HepG2 (cell line): ENCODE measurements at regions not wholly inside any gene's neighbourhood (a gene's known extent, or its start where the extent isn't known, plus 50 kb on each side); places are given as distances from the start of the nearest gene placed in this dataset.

Experiments
- STAT5B ChIP-seq: sonication (generic); formaldehyde crosslinking; IDR thresholded peaks from 2 replicates; pipeline ENCODE4 v1.4.0; 2020; ENCODE audit warnings: missing genetic modification reagents
- ZNF12 ChIP-seq: sonication (generic); formaldehyde crosslinking; IDR thresholded peaks from 2 replicates; pipeline ENCODE4 v1.5.0; 2020; ENCODE audit warnings: missing genetic modification reagents
- TF ChIP-seq, protein P1 (sequence below): sonication (generic); formaldehyde crosslinking; IDR thresholded peaks from 2 replicates; pipeline ENCODE4 v1.5.1; 2020; ENCODE audit warnings: mild to moderate bottlenecking, missing genetic modification reagents
- TF ChIP-seq, protein P2 (sequence below): IDR thresholded peaks from 2 replicates; pipeline ENCODE4 v1.6.1; 2012; ENCODE audit warnings: low read depth, low read length, improper control_type of control experiment
- TF ChIP-seq, protein P3 (sequence below): IDR thresholded peaks from 2 replicates; pipeline ENCODE4 v1.6.1; 2016; ENCODE audit warnings: low read depth, control low read depth
- TF ChIP-seq, protein P4 (sequence below): sonication (generic); formaldehyde crosslinking; IDR thresholded peaks from 2 replicates; pipeline ENCODE4 v1.9.0; 2021; ENCODE audit warnings: missing genetic modification reagents, borderline replicate concordance
- TF ChIP-seq, protein P5 (sequence below): conservative IDR thresholded peaks from 2 replicates; pipeline ENCODE4 v1.6.1; 2018; ENCODE audit warnings: missing genetic modification reagents

DNA sequence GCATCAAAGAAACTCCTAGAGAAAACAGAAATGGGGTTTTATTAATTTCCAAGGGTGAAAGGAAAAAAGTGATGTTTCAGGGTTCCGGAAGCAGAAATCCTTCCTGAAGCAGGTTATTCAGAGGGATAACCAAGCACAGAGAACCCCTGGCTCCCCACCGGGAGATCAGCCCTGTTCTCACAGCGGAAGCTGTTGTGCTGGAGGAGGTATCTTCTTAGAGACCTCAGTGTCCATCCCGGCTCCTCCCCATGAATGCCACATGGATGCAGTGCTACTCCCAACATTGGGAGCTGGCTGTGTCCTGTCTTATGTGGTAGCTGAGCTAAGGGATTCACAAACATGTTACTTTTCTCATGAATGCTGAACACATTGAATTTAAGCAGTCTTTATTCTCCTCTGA is 80.9 kb upstream of the IRX2 start (continued):
- TF ChIP-seq, protein P1, sequence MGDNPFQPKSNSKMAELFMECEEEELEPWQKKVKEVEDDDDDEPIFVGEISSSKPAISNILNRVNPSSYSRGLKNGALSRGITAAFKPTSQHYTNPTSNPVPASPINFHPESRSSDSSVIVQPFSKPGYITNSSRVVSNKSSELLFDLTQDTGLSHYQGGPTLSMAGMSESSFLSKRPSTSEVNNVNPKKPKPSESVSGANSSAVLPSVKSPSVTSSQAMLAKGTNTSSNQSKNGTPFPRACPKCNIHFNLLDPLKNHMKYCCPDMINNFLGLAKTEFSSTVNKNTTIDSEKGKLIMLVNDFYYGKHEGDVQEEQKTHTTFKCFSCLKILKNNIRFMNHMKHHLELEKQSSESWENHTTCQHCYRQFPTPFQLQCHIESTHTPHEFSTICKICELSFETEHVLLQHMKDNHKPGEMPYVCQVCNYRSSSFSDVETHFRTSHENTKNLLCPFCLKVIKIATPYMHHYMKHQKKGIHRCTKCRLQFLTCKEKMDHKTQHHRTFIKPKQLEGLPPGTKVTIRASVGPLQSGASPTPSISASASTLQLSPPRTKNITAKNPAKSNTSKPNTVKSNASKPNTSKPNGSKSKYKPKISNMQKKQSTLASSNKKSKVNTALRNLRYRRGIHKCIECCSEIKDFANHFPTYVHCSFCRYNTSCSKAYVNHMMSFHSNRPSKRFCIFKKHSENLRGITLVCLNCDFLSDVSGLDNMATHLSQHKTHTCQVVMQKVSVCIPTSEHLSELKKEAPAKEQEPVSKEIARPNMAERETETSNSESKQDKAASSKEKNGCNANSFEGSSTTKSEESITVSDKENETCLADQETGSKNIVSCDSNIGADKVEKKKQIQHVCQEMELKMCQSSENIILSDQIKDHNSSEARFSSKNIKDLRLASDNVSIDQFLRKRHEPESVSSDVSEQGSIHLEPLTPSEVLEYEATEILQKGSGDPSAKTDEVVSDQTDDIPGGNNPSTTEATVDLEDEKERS (CRISPR knock-in tag), result no peak
- TF ChIP-seq, protein P2, sequence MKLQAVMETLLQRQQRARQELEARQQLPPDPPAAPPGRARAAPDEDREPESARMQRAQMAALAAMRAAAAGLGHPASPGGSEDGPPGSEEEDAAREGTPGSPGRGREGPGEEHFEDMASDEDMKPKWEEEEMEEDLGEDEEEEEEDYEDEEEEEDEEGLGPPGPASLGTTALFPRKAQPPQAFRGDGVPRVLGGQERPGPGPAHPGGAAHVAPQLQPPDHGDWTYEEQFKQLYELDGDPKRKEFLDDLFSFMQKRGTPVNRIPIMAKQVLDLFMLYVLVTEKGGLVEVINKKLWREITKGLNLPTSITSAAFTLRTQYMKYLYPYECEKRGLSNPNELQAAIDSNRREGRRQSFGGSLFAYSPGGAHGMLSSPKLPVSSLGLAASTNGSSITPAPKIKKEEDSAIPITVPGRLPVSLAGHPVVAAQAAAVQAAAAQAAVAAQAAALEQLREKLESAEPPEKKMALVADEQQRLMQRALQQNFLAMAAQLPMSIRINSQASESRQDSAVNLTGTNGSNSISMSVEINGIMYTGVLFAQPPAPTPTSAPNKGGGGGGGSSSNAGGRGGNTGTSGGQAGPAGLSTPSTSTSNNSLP, result no peak
- TF ChIP-seq, protein P3, sequence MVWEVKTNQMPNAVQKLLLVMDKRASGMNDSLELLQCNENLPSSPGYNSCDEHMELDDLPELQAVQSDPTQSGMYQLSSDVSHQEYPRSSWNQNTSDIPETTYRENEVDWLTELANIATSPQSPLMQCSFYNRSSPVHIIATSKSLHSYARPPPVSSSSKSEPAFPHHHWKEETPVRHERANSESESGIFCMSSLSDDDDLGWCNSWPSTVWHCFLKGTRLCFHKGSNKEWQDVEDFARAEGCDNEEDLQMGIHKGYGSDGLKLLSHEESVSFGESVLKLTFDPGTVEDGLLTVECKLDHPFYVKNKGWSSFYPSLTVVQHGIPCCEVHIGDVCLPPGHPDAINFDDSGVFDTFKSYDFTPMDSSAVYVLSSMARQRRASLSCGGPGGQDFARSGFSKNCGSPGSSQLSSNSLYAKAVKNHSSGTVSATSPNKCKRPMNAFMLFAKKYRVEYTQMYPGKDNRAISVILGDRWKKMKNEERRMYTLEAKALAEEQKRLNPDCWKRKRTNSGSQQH (CRISPR knock-in tag), result no peak
- no peak for TF ChIP-seq ZNF12 (CRISPR knock-in tag)
- TF ChIP-seq, protein P4, sequence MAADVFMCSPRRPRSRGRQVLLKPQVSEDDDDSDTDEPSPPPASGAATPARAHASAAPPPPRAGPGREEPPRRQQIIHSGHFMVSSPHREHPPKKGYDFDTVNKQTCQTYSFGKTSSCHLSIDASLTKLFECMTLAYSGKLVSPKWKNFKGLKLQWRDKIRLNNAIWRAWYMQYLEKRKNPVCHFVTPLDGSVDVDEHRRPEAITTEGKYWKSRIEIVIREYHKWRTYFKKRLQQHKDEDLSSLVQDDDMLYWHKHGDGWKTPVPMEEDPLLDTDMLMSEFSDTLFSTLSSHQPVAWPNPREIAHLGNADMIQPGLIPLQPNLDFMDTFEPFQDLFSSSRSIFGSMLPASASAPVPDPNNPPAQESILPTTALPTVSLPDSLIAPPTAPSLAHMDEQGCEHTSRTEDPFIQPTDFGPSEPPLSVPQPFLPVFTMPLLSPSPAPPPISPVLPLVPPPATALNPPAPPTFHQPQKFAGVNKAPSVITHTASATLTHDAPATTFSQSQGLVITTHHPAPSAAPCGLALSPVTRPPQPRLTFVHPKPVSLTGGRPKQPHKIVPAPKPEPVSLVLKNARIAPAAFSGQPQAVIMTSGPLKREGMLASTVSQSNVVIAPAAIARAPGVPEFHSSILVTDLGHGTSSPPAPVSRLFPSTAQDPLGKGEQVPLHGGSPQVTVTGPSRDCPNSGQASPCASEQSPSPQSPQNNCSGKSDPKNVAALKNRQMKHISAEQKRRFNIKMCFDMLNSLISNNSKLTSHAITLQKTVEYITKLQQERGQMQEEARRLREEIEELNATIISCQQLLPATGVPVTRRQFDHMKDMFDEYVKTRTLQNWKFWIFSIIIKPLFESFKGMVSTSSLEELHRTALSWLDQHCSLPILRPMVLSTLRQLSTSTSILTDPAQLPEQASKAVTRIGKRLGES, result no peak
- no peak for TF ChIP-seq STAT5B (CRISPR knock-in tag)
- TF ChIP-seq, protein P5, sequence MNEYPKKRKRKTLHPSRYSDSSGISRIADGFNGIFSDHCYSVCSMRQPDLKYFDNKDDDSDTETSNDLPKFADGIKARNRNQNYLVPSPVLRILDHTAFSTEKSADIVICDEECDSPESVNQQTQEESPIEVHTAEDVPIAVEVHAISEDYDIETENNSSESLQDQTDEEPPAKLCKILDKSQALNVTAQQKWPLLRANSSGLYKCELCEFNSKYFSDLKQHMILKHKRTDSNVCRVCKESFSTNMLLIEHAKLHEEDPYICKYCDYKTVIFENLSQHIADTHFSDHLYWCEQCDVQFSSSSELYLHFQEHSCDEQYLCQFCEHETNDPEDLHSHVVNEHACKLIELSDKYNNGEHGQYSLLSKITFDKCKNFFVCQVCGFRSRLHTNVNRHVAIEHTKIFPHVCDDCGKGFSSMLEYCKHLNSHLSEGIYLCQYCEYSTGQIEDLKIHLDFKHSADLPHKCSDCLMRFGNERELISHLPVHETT (CRISPR knock-in tag), result no peak
